ENCODE measurements at regions not wholly inside any gene's neighbourhood (a gene's known extent, or its start where the extent isn't known, plus 50 kb on each side); places are given as distances from the start of the nearest gene placed in this dataset.

DNA sequence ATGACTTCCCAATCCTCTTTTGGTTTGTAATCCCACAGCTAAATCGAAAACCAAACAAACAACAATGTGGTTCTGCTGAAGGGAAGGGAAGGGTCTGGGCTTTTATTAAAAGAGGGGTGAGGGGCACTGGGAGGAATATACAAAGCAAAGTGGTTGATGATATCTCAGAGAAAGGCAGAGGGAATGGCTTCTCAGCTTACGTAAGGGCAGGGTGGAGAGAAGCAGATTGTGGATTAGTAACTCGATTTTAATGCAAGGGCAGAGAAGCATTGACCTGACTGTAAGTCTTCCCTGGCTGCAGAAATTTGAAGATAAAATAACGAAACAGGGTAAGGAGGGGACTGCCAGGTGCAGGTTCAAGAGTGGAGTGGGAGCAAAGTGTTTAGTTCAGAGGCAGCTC is 438.2 kb upstream of the LRRC7 start:
- no peaks in the 10 kb centered on the region for H3K36me3 ChIP-seq (ENCODE audit: control insufficient read depth, insufficient read depth, low read length)
- H3K4me3 ChIP-seq (ENCODE audit: low read depth, low read length) = no peak overlapping the region
- no peak for DNase-seq (ENCODE audit: low read depth)
- FAIRE-seq = no peak
- TF ChIP-seq, protein P1, sequence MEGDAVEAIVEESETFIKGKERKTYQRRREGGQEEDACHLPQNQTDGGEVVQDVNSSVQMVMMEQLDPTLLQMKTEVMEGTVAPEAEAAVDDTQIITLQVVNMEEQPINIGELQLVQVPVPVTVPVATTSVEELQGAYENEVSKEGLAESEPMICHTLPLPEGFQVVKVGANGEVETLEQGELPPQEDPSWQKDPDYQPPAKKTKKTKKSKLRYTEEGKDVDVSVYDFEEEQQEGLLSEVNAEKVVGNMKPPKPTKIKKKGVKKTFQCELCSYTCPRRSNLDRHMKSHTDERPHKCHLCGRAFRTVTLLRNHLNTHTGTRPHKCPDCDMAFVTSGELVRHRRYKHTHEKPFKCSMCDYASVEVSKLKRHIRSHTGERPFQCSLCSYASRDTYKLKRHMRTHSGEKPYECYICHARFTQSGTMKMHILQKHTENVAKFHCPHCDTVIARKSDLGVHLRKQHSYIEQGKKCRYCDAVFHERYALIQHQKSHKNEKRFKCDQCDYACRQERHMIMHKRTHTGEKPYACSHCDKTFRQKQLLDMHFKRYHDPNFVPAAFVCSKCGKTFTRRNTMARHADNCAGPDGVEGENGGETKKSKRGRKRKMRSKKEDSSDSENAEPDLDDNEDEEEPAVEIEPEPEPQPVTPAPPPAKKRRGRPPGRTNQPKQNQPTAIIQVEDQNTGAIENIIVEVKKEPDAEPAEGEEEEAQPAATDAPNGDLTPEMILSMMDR (IDR thresholded peaks at IDR 0.05; ENCODE audit: insufficient read depth, low read length, severe bottlenecking) = no peak
- H3K27me3 ChIP-seq (ENCODE audit: control insufficient read depth, insufficient read depth, low read length) = no peaks in the 10 kb centered on the region

DNA sequence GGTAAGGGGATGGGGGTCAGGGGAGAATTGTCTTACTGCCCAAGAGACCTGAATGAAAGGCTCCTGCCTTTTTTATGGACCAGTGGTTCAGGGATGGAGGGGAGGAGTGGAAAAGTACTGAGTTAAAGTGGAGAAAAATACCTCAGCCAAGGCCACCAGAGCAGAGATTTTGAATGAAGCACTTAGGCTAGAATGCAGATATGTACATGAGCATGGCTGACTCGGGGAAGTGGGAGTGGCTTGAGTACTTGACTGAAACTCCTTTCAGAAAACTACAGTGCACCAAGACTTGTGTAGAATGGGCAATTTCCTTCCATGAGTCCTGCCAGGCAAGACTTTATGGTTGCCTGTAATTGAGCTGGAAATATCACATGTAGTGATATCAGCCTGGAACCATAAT is 429.6 kb upstream of the LRRC7 start:
- FAIRE-seq = no peak
- Histone ChIP-seq H3K36me3 (ENCODE audit: control insufficient read depth, insufficient read depth, low read length) (no peaks in the 10 kb centered on the region), H3K4me3 (ENCODE audit: low read depth, low read length) (no peak overlapping the region), H3K27me3 (ENCODE audit: control insufficient read depth, insufficient read depth, low read length) (no peaks in the 10 kb centered on the region)
- DNase-seq (ENCODE audit: low read depth) = no peak
- TF ChIP-seq, protein P1 (IDR thresholded peaks at IDR 0.05; ENCODE audit: insufficient read depth, low read length, severe bottlenecking) = no peak

DNA sequence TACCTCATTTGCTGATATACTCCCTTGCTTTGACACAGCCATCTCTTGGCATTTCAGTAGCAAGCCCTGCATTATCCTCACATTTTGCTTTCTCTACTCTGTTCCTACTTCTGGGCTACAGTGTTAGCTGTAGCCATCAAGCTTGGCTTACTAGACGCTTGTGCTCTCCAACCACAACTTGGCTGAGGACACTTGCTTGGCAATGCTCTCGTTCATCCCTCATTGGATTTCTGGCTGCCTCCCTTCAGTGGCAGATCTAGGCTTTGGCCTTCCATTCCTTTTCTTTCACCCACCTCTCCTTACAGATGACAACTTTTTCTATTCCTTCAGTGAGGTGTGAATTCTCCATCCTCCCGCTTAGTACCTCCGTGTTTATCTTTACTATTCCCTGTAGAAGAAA is 428.7 kb upstream of the LRRC7 start:
- DNase-seq (ENCODE audit: low read depth) = no peak
- no peak for FAIRE-seq
- Histone ChIP-seq H3K36me3 (ENCODE audit: control insufficient read depth, insufficient read depth, low read length) (no peaks in the 10 kb centered on the region), H3K4me3 (ENCODE audit: low read depth, low read length) (no peak overlapping the region), H3K27me3 (ENCODE audit: control insufficient read depth, insufficient read depth, low read length) (no peaks in the 10 kb centered on the region)
- TF ChIP-seq, protein P1 (IDR thresholded peaks at IDR 0.05; ENCODE audit: insufficient read depth, low read length, severe bottlenecking) = no peak

DNA sequence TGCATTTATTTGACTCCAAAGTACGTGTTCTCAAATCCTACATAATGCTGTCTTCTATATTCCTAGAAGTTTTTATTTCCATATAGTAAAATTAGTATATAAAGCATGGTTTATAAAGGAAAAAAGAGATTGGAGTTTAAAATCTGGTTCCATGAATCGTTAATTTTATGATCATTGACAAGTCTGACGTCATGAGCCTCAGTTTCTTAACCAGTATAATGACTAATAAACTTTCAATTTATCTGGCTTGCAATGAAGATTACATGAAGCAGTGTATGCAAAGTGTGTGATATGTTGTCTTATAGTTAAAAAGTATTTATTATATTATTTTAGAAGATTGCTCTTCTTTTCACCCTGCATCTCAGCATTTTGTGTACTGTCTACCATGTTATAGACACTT is 421.4 kb upstream of the LRRC7 start:
- DNase-seq (ENCODE audit: low read depth) = no peak
- TF ChIP-seq, protein P1 (IDR thresholded peaks at IDR 0.05; ENCODE audit: insufficient read depth, low read length, severe bottlenecking) = no peak
- Histone ChIP-seq H3K27me3 (ENCODE audit: control insufficient read depth, insufficient read depth, low read length) (no peaks in the 10 kb centered on the region), H3K4me3 (ENCODE audit: low read depth, low read length) (no peak overlapping the region), H3K36me3 (ENCODE audit: control insufficient read depth, insufficient read depth, low read length) (no peaks in the 10 kb centered on the region)
- FAIRE-seq = no peak

DNA sequence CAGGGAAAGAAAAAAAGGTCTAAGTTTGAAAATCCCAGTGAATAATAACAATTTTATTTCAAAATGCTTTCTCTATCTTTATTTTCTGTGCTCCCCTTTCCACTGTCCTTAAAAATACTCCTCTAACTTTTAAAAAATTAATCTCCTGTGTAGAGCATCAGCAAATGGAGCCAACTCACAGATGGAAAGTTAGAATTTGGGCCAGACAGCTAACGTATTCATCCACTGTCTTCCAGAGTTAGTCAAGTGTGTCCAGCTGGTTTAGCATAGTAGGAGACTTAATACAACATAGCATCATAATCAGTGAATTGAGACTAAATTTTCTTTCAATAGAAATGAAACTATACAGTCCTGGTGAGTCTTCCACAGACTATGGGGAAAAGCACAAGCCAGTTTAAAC is 419.0 kb upstream of the LRRC7 start:
- TF ChIP-seq, protein P1 (IDR thresholded peaks at IDR 0.05; ENCODE audit: insufficient read depth, low read length, severe bottlenecking) = no peak
- no peaks in the 10 kb centered on the region for H3K36me3 ChIP-seq (ENCODE audit: control insufficient read depth, insufficient read depth, low read length)
- DNase-seq (ENCODE audit: low read depth) (no peak), FAIRE-seq (no peak)
- H3K4me3 ChIP-seq (ENCODE audit: low read depth, low read length) = no peak overlapping the region
- no peaks in the 10 kb centered on the region for H3K27me3 ChIP-seq (ENCODE audit: control insufficient read depth, insufficient read depth, low read length)

DNA sequence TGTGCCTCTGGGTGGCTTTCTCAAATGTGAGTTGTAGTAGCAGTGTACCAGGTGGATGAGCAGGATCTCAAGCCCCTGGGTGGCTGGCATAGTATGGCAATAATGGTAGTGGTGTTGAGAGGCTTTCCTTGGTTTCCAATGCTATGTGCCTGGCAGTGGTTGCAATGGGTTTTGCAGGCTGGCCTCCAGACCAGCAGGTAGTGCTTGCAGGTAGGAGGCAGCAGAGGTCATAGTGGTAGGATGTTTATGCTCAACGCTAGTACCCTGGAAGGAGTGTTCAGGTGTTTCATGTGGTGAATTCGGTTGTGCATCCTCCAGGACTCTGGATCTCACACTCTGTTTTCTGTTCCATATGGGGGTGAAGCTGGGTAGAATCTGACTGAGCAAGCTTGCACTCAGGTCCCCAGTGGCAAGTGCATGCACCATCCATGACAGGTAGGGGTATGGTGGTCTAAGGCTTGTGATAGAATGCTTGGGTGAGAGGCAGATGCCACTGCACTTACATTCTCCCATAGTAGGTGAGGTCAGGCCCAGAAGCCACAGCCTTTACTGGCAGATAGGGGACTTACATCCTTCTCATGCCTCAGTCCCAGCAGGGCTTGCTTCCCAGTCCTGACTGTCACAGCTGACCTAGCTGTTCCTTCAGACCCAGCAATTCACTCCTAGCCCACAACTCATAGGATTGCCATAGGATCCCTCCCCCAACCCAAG is 410.5 kb upstream of the LRRC7 start:
- H3K36me3 ChIP-seq (ENCODE audit: control insufficient read depth, insufficient read depth, low read length) = no peaks in the 10 kb centered on the region
- H3K4me3 ChIP-seq (ENCODE audit: low read depth, low read length) = no peak overlapping the region
- TF ChIP-seq, protein P1 (IDR thresholded peaks at IDR 0.05; ENCODE audit: insufficient read depth, low read length, severe bottlenecking) = no peak
- peak; percentile 50 for FAIRE-seq
- DNase-seq (ENCODE audit: low read depth) = no peak
- H3K27me3 ChIP-seq (ENCODE audit: control insufficient read depth, insufficient read depth, low read length) = no peaks in the 10 kb centered on the region
